BLaER1 treated with 17β-estradiol and CSF1 and Interleukin-3, amounts not matched to agents 10 nM and 100 nM (cell line): ENCODE measurements at regions not wholly inside any gene's neighbourhood (a gene's known extent, or its start where the extent isn't known, plus 50 kb on each side); places are given as distances from the start of the nearest gene placed in this dataset.

ENCODE experiments used
- H3K27ac ChIP-seq, 11 experiments: shearing (Covaris generic); formaldehyde crosslinking; 2 replicates each; pipeline ENCODE4 v1.8.1; 2022
- H3K27me3 ChIP-seq, 11 experiments: shearing (Covaris generic); formaldehyde crosslinking; 2 replicates each; pipeline ENCODE4 v1.8.1; 2022
- H3K36me3 ChIP-seq, 11 experiments: shearing (Covaris generic); formaldehyde crosslinking; 2 replicates each; pipeline ENCODE4 v1.8.1; 2022
- H3K4me1 ChIP-seq, 10 experiments: shearing (Covaris generic); formaldehyde crosslinking; 2 replicates each; pipeline ENCODE4 v1.8.1; 2022
- H3K4me2 ChIP-seq, 11 experiments: shearing (Covaris generic); formaldehyde crosslinking; 2 replicates each; pipeline ENCODE4 v1.8.1; 2022
- H3K4me3 ChIP-seq, 10 experiments: shearing (Covaris generic); formaldehyde crosslinking; 2 replicates each; pipeline ENCODE4 v1.8.1; 2022
- H3K9ac ChIP-seq, 11 experiments: shearing (Covaris generic); formaldehyde crosslinking; 2 replicates each; pipeline ENCODE4 v1.8.1; 2022
- H3K9me3 ChIP-seq, 11 experiments: shearing (Covaris generic); formaldehyde crosslinking; replicated peaks in 1 of 11; 2 replicates each; pipeline ENCODE4 v1.8.1; 2022
- H4K20me1 ChIP-seq, 11 experiments: shearing (Covaris generic); formaldehyde crosslinking; 2 replicates each; pipeline ENCODE4 v1.8.1; 2022
- Cebpa-rat ChIP-seq, 11 experiments: shearing (Covaris generic); IDR thresholded peaks; 2 replicates each; pipeline ENCODE4 v1.8.1; 2022

GRCh38 chr1:38266197-38266520 lies 219.6 kb upstream of the POU3F1 start:
- TF ChIP-seq Cebpa-rat (IDR thresholded peaks at IDR 0.05), result no peak
- no peaks in the 10 kb centered on the region for H3K36me3 ChIP-seq
- H3K4me2 ChIP-seq, result no peak overlapping the region
- no peaks in the 10 kb centered on the region for H3K27me3 ChIP-seq
- H3K9me3 ChIP-seq, result no peaks in the 10 kb centered on the region
- no peak overlapping the region for H3K4me3 ChIP-seq
- no peak overlapping the region for H3K27ac ChIP-seq
- no peak overlapping the region for H3K9ac ChIP-seq
- H3K4me1 ChIP-seq, result peaks cover 0 to 9% (median 0%) of the 10 kb centered on the region in 10 experiments; a peak in 1 of 20 replicates
- H4K20me1 ChIP-seq, result no peaks in the 10 kb centered on the region

- H3K9ac ChIP-seq, result no peak overlapping the region
- H3K4me3 ChIP-seq, result no peak overlapping the region
- no peaks in the 10 kb centered on the region for H3K36me3 ChIP-seq
- H4K20me1 ChIP-seq, result no peaks in the 10 kb centered on the region
- TF ChIP-seq Cebpa-rat (IDR thresholded peaks at IDR 0.05), result no peak
- no peak overlapping the region for H3K27ac ChIP-seq
- H3K4me2 ChIP-seq, result no peak overlapping the region
- no peaks in the 10 kb centered on the region for H3K27me3 ChIP-seq
- H3K9me3 ChIP-seq, result no peaks in the 10 kb centered on the region
- peaks cover 0 to 9% (median 0%) of the 10 kb centered on the region in 10 experiments; a peak in 1 of 20 replicates for H3K4me1 ChIP-seq
These were observed 219.0 kb upstream of the POU3F1 start for GRCh38 chr1:38265293-38266196.

- no peak overlapping the region for H3K27ac ChIP-seq
- no peak overlapping the region for H3K9ac ChIP-seq
- H3K4me3 ChIP-seq, result no peak overlapping the region
- H3K9me3 ChIP-seq, result peaks cover 8 to 15% (median 13%) of the 10 kb centered on the region in 11 experiments; a peak in 19 of 22 replicates
- H3K36me3 ChIP-seq, result no peaks in the 10 kb centered on the region
- H3K4me1 ChIP-seq, result peaks cover 0 to 9% (median 0%) of the 10 kb centered on the region in 10 experiments; a peak in 1 of 20 replicates
- H4K20me1 ChIP-seq, result no peaks in the 10 kb centered on the region
- H3K27me3 ChIP-seq, result no peaks in the 10 kb centered on the region
- no peak for TF ChIP-seq Cebpa-rat (IDR thresholded peaks at IDR 0.05)
- no peak overlapping the region for H3K4me2 ChIP-seq
These were observed 216.8 kb upstream of the POU3F1 start for GRCh38 chr1:38263438-38263837.

DNA sequence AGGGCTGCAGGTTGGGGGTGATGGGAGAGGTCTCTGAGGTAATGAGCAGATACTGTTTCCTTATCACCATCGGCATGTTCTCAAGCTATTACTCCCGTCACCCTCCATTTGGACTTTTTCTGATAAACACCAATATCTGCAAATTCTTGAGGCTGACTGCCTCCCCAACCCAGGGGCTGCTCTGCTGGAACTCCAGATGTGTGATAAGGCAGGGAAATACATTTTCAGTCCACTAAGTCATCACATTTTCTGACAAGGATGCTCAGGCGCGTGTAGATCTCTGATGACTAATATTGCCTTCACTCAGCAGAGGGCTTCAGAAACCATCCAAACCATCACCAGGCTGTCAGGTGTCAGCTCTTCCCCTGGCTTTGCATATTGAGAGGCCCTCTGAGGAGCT lies 215.0 kb upstream of the POU3F1 start:
- no peak overlapping the region for H3K4me3 ChIP-seq
- TF ChIP-seq Cebpa-rat (IDR thresholded peaks at IDR 0.05), result no peak
- no peak overlapping the region for H3K27ac ChIP-seq
- H3K4me2 ChIP-seq, result no peak overlapping the region
- H3K36me3 ChIP-seq, result no peaks in the 10 kb centered on the region
- H3K4me1 ChIP-seq, result peaks cover 0 to 9% (median 0%) of the 10 kb centered on the region in 10 experiments; a peak in 1 of 20 replicates
- peaks cover 8 to 15% (median 13%) of the 10 kb centered on the region in 11 experiments; a peak in 19 of 22 replicates for H3K9me3 ChIP-seq
- no peak overlapping the region for H3K9ac ChIP-seq
- no peaks in the 10 kb centered on the region for H3K27me3 ChIP-seq
- no peaks in the 10 kb centered on the region for H4K20me1 ChIP-seq

DNA sequence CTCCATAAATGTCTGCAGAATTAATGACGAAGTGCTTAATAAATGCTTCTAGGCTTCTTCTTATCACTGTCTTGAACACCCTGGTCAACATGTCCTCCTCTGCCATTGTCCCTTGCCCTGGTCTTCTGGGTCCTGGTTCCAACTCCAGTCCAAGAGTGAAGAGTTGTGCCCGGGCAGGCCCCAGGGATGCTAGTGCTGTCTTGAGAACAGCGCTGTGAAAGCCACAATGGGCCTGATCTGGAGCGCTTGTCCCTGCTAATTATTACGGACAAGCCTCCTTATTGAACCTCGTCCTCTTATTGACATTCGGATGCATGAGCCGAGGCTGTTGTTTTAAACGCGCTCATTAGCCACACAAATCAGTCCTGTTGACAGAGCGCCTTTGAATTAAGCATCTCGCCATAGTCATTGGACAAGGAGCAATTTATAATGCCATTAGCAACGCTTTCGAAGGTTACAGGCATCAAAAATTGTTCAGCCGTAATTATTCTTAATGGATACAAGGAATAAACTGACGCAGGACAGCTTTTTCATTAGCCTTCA lies 211.6 kb upstream of the POU3F1 start:
- no peak overlapping the region for H3K4me2 ChIP-seq
- no peaks in the 10 kb centered on the region for H4K20me1 ChIP-seq
- TF ChIP-seq Cebpa-rat (IDR thresholded peaks at IDR 0.05), result no peak
- peaks cover 8 to 16% (median 11%) of the 10 kb centered on the region in 10 experiments for H3K4me1 ChIP-seq
- H3K27ac ChIP-seq, result no peak overlapping the region
- no peak overlapping the region for H3K9ac ChIP-seq
- peaks cover 8 to 15% (median 13%) of the 10 kb centered on the region in 11 experiments; a peak in 19 of 22 replicates for H3K9me3 ChIP-seq
- H3K36me3 ChIP-seq, result no peaks in the 10 kb centered on the region
- no peak overlapping the region for H3K4me3 ChIP-seq
- H3K27me3 ChIP-seq, result no peaks in the 10 kb centered on the region

- Histone ChIP-seq H4K20me1 (no peaks in the 10 kb centered on the region), H3K27me3 (no peaks in the 10 kb centered on the region)
- TF ChIP-seq Cebpa-rat (IDR thresholded peaks at IDR 0.05), result no peak
These were observed 210.8 kb upstream of the POU3F1 start for GRCh38 chr1:38257374-38257773.

GRCh38 chr1:38256072-38256471 lies 209.5 kb upstream of the POU3F1 start:
- Histone ChIP-seq H3K4me1 (peaks cover 8 to 16% (median 11%) of the 10 kb centered on the region in 10 experiments), H3K27me3 (no peaks in the 10 kb centered on the region), H3K27ac (no peak overlapping the region), H3K4me2 (no peak overlapping the region), H3K4me3 (no peak overlapping the region), H3K9ac (no peak overlapping the region), H3K9me3 (peaks cover 8 to 15% (median 13%) of the 10 kb centered on the region in 11 experiments; a peak in 19 of 22 replicates), H4K20me1 (no peaks in the 10 kb centered on the region), H3K36me3 (no peaks in the 10 kb centered on the region)
- TF ChIP-seq Cebpa-rat (IDR thresholded peaks at IDR 0.05), result no peak

More at GRCh38 chr1:38257374-38257773, 210.8 kb upstream of the POU3F1 start:
- Histone ChIP-seq H3K4me2 (no peak overlapping the region), H3K4me3 (no peak overlapping the region), H3K9ac (no peak overlapping the region), H3K4me1 (peaks cover 8 to 16% (median 11%) of the 10 kb centered on the region in 10 experiments), H3K27ac (no peak overlapping the region), H3K9me3 (peaks cover 8 to 15% (median 13%) of the 10 kb centered on the region in 11 experiments; a peak in 19 of 22 replicates), H3K36me3 (no peaks in the 10 kb centered on the region)

DNA sequence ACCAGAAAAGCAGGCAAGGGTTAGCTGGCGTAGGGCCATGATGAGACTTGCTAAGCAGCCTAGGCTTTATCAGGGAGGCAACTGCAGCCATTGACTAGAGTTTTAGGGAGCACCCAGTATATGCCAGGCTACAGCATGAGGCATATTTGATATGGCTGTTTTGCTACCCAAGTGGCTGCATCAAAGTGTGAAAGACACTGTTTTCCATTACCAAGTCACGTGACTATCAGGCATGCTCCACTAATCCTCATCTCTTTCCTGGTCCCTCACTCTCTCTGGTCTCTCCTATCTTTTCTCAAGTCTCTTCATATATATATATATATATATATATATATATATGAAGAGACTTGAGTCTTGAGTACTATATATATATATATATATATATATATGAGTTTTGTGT lies 206.7 kb upstream of the POU3F1 start:
- H3K4me2 ChIP-seq, result no peak overlapping the region
- no peak overlapping the region for H3K9ac ChIP-seq
- no peaks in the 10 kb centered on the region for H3K9me3 ChIP-seq
- H3K4me1 ChIP-seq, result peaks cover 8 to 16% (median 11%) of the 10 kb centered on the region in 10 experiments
- no peak overlapping the region for H3K4me3 ChIP-seq
- no peaks in the 10 kb centered on the region for H3K36me3 ChIP-seq
- H3K27me3 ChIP-seq, result no peaks in the 10 kb centered on the region
- TF ChIP-seq Cebpa-rat (IDR thresholded peaks at IDR 0.05), result no peak
- no peak overlapping the region for H3K27ac ChIP-seq
- H4K20me1 ChIP-seq, result no peaks in the 10 kb centered on the region

DNA sequence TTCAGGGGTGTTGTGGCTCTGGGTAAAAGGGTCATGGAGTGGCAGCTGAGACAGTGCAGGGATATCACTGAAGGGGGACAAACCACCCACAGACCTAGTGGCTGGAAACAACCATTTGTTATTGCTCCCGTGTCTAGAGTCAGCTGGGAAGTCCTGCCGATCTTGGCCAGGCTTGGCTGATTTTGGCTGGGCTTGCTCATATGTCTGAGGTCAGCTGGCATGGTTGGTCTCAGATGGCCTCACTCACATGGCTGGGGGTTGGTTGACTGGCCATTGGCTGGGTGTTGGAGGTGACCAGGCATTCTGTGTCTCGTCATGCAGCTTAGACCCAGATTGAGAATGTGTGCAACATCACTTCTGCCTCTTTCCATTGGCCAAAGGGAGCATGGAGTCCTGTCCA lies 203.8 kb upstream of the POU3F1 start:
- Histone ChIP-seq H3K4me1 (peaks cover 8 to 15% (median 11%) of the 10 kb centered on the region in 10 experiments), H3K4me3 (no peak overlapping the region)
- TF ChIP-seq Cebpa-rat (IDR thresholded peaks at IDR 0.05), result no peak

More for the DNA sequence above, 203.8 kb upstream of the POU3F1 start:
- Histone ChIP-seq H3K27ac (no peak overlapping the region), H3K36me3 (no peaks in the 10 kb centered on the region), H4K20me1 (no peaks in the 10 kb centered on the region), H3K9me3 (no peaks in the 10 kb centered on the region), H3K9ac (no peak overlapping the region), H3K27me3 (no peaks in the 10 kb centered on the region), H3K4me2 (no peak overlapping the region)
